GM21360 (cell line): ENCODE measurements at regions not wholly inside any gene's neighbourhood (a gene's known extent, or its start where the extent isn't known, plus 50 kb on each side); places are given as distances from the start of the nearest gene placed in this dataset.

ENCODE experiments used
- ATAC-seq: cut with Tn5 transposase; IDR thresholded peaks from one replicate; pipeline ENCODE4 v1.9.1; 2021; ENCODE audit warnings: mild to moderate bottlenecking, moderate library complexity; ENCODE audit not compliant: unreplicated experiment

- no peak for ATAC-seq
These were observed 68.7 kb upstream of the MDFIC start for GRCh38 chr7:114853189-114853588.

- no peak for ATAC-seq
These were observed 67.5 kb upstream of the MDFIC start for GRCh38 chr7:114854369-114854768.

GRCh38 chr7:114856625-114857024 lies 65.3 kb upstream of the MDFIC start:
- no peak for ATAC-seq

GRCh38 chr7:114857605-114858004 lies 64.3 kb upstream of the MDFIC start:
- no peak for ATAC-seq

GRCh38 chr7:114859477-114859876 lies 62.4 kb upstream of the MDFIC start:
- ATAC-seq = no peak

- ATAC-seq = no peak
These were observed 61.7 kb upstream of the MDFIC start for GRCh38 chr7:114860206-114860605.

GRCh38 chr7:114862406-114862805 lies 59.5 kb upstream of the MDFIC start:
- ATAC-seq = no peak

- ATAC-seq = no peak
These were observed 57.6 kb upstream of the MDFIC start for GRCh38 chr7:114864278-114864677.

- ATAC-seq = peak; percentile 92
These were observed 56.3 kb upstream of the MDFIC start for GRCh38 chr7:114865564-114865963.
